Inflammatory macrophage (primary cell): ENCODE measurements at regions not wholly inside any gene's neighbourhood (a gene's known extent, or its start where the extent isn't known, plus 50 kb on each side); places are given as distances from the start of the nearest gene placed in this dataset.
"Not testable (repeated sequence)": the region's sequence is repeated elsewhere in the genome, so short reads cannot be mapped to it uniquely, and the experiment has no call there.

Source experiments
- DNase-seq, 2 donors: peaks; one replicate each; pipeline ENCODE4 v3.0.0-alpha.2; 2020 to 2022

DNA sequence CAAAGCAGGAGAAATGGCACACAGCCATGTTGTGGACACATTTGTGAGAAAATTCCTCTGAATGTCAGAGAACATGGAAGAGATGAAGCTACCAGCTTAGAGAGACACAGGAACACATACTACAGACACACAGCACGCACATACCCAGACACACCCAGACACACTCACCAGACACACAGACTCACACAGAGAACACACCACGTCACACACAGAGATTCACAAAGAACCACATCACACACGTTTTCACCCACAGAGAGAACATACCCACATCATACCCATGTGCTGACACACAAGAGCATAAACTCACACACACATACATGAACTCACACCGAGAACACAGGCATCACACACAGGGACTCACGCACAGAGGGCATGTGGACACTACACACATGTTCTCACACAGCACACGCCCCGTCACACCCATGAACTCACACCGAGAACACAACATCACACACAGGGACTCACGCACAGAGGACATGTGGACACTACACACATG lies 124.9 kb downstream of the METRNL start:
- no peak for DNase-seq

- DNase-seq = not testable (repeated sequence)
Measured at GRCh38 chr17:83204736-83205386, 125.5 kb downstream of the METRNL start.

- DNase-seq = peak; percentile 18 to 56
Measured at GRCh38 chr17:83205387-83206035, 126.1 kb downstream of the METRNL start.

GRCh38 chr17:83206036-83206394 lies 126.6 kb downstream of the METRNL start:
- DNase-seq = not testable (repeated sequence)

DNA sequence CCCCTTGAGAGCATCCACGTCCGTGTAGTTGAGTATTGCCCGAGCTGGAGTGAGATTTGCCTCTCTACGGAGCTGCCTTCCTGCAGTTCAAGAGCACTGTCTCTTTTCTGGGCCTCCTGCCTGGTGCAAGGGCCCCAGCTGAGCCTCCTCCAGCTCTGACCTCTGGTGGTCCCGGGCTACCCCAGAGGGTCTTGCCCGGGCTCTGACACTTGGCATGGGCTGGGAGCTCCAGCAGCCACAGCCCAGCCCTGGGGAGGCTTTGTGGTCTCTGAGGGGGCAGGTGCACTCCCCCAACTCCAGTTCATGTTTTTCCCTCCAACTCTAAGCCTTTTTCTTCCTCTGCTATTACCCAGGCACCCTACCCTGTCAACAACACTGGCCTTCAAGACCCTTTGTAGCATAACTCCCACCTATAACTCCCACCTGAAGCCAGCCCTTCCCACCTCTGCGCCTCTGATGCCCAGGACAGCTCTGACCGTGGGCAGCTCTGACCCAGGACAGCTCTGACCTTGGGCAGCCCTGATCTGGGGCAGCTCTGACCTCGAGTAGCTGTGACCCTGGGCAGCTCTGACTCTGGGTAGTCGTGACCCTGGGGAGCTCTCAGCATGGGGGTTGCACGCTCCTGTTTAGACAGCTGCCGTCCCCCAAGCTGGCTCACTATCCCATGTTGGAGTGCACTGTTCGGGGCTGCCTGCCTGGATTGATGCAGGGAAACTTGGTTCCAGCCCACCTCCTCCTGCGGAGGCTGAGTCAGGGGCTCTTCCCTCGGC lies 127.6 kb downstream of the METRNL start:
- DNase-seq = not testable (repeated sequence)

DNA sequence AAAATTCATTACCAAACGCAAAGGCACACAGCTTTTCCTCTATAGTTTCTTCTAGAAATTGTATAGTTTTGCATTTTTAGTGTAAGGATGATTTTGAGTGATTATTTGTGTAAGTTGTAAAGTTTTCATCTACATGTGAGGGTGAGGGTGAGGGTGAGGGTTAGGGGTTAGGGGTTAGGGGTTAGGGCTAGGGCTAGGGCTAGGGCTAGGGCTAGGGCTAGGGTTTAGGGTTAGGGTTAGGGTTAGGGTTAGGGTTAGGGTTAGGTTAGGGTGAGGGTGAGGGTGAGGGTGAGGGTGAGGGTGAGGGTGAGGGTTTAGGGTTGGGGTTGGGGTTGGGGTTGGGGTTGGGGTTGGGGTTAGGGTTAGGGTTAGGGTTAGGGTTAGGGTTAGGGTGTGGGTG lies 167.6 kb downstream of the METRNL start:
- peak; percentile 10 to 63 for DNase-seq
